Lung (tissue), 11 donors: ENCODE measurements at regions not wholly inside any gene's neighbourhood (a gene's known extent, or its start where the extent isn't known, plus 50 kb on each side); places are given as distances from the start of the nearest gene placed in this dataset.

ENCODE experiments used
- ATAC-seq: fragments of 200-7000 bp; cut with Tn5 transposase; one replicate; pipeline ENCODE4 v1.9.1; 2020; ENCODE audit warnings: moderate number of reproducible peaks; ENCODE audit not compliant: insufficient read depth, low FRiP score
- DNase-seq, 3 donors: peaks; one replicate each; pipeline ENCODE4 v3.0.0-alpha.2; 2013 to 2017
- H3K27ac ChIP-seq, 2 donors: one replicate each; pipeline ENCODE4 v1.5.1; 2013; ENCODE audit warnings: mild to moderate bottlenecking in 2 of 2, moderate library complexity in 2 of 2, control low read depth in 1 of 2, inconsistent platforms in 1 of 2, low read depth in 1 of 2, low read length in 1 of 2
- H3K27me3 ChIP-seq, 3 donors: one replicate each; pipeline ENCODE4 v1.5.1; 2013; ENCODE audit warnings: low read length in 2 of 3; ENCODE audit not compliant: control insufficient read depth in 3 of 3, insufficient read depth in 3 of 3
- H3K36me3 ChIP-seq, 4 donors: one replicate each; pipeline ENCODE4 v1.5.1; 2013; ENCODE audit warnings: low read length in 4 of 4, mild to moderate bottlenecking in 1 of 4, moderate library complexity in 1 of 4; ENCODE audit not compliant: control insufficient read depth in 4 of 4, insufficient read depth in 4 of 4
- H3K4me1 ChIP-seq, 5 donors: one replicate each; pipeline ENCODE4 v1.5.1; 2013; ENCODE audit warnings: low read length in 5 of 5, mild to moderate bottlenecking in 2 of 5, moderate library complexity in 1 of 5; ENCODE audit not compliant: control insufficient read depth in 5 of 5, insufficient read depth in 5 of 5
- H3K4me3 ChIP-seq: one replicate; pipeline ENCODE4 v1.5.1; 2013; ENCODE audit warnings: mild to moderate bottlenecking, control low read depth, moderate library complexity
- H3K9ac ChIP-seq, 2 donors: one replicate each; pipeline ENCODE4 v1.5.1; 2013; ENCODE audit warnings: low read length in 2 of 2, control low read depth in 1 of 2; ENCODE audit not compliant: insufficient read depth in 1 of 2
- H3K9me3 ChIP-seq, 4 donors: one replicate each; pipeline ENCODE4 v1.5.1; 2013; ENCODE audit warnings: low read length in 3 of 4, mild to moderate bottlenecking in 1 of 4, moderate library complexity in 1 of 4; ENCODE audit not compliant: control insufficient read depth in 4 of 4, insufficient read depth in 3 of 4
- CTCF ChIP-seq: IDR thresholded peaks from 2 replicates; pipeline ENCODE4 v1.5.1; 2012; ENCODE audit warnings: mild to moderate bottlenecking; ENCODE audit errors: control extremely low read depth, extremely low read depth
- WGBS, 2 donors: extraction: QIAGEN DNeasy Blood & Tissue Kit; methylation state at CpG; one replicate each; pipeline ENCODE4 v1.1.7; 2013; 5-methylcytosine and 5-hydroxymethylcytosine counted together
- donor health status: control.
- donor health status: control.
- donor health status: Bipolar disorder and iron deficiency.
- donor health status: healthy.
- donor health status: DM: yes; HTN: yes; CAD: no.

GRCh38 chr3:1007866-1008265 is 85.0 kb upstream of the CNTN6 start:
- WGBS, 2 donors = 64 to 79% methylated on average over 1 of the region's 1 CpG
- DNase-seq = no peak

GRCh38 chr3:1010228-1010627 is 82.6 kb upstream of the CNTN6 start:
- DNase-seq (no peak), ATAC-seq (no peak)
- H3K9me3 ChIP-seq = no peaks in the 10 kb centered on the region
- H3K9ac ChIP-seq = no peak overlapping the region
- H3K4me3 ChIP-seq = no peak overlapping the region
- WGBS, 2 donors = 84 to 94% methylated on average over 1 of the region's 1 CpG
- no peaks in the 10 kb centered on the region for H3K36me3 ChIP-seq
- H3K27me3 ChIP-seq = no peaks in the 10 kb centered on the region
- no peak for TF ChIP-seq CTCF
- H3K4me1 ChIP-seq = no peaks in the 10 kb centered on the region
- H3K27ac ChIP-seq = no peak overlapping the region

More at GRCh38 chr3:1007866-1008265, 85.0 kb upstream of the CNTN6 start:
- Histone ChIP-seq H3K27me3 (no peaks in the 10 kb centered on the region), H3K9ac (no peak overlapping the region), H3K4me3 (no peak overlapping the region), H3K27ac (no peak overlapping the region), H3K36me3 (no peaks in the 10 kb centered on the region), H3K4me1 (no peaks in the 10 kb centered on the region), H3K9me3 (no peaks in the 10 kb centered on the region)
- TF ChIP-seq CTCF = no peak
- no peak for ATAC-seq

- H3K9me3 ChIP-seq = no peaks in the 10 kb centered on the region
- no peak overlapping the region for H3K27ac ChIP-seq
- no peak for TF ChIP-seq CTCF
- no peaks in the 10 kb centered on the region for H3K4me1 ChIP-seq
- H3K36me3 ChIP-seq = no peaks in the 10 kb centered on the region
- H3K9ac ChIP-seq = no peak overlapping the region
- no peak overlapping the region for H3K4me3 ChIP-seq
- no peak for ATAC-seq
- no peak for DNase-seq
- no peaks in the 10 kb centered on the region for H3K27me3 ChIP-seq
- 58 to 83% methylated on average over 2 of the region's 2 CpGs for WGBS, 2 donors
Observed at GRCh38 chr3:1015826-1016225, 77.0 kb upstream of the CNTN6 start.

GRCh38 chr3:1017870-1018269 is 75.0 kb upstream of the CNTN6 start:
- Histone ChIP-seq H3K9ac (no peak overlapping the region), H3K27me3 (no peaks in the 10 kb centered on the region), H3K27ac (no peak overlapping the region), H3K4me1 (no peaks in the 10 kb centered on the region), H3K36me3 (no peaks in the 10 kb centered on the region), H3K4me3 (no peak overlapping the region), H3K9me3 (no peaks in the 10 kb centered on the region)
- ATAC-seq = no peak
- no peak for TF ChIP-seq CTCF
- peak in 1 of 3 donors; percentile 19 for DNase-seq
